ENCODE measurements at regions not wholly inside any gene's neighbourhood (a gene's known extent, or its start where the extent isn't known, plus 50 kb on each side); places are given as distances from the start of the nearest gene placed in this dataset.
"Not testable (repeated sequence)": the region's sequence is repeated elsewhere in the genome, so short reads cannot be mapped to it uniquely, and the experiment has no call there.

DNA sequence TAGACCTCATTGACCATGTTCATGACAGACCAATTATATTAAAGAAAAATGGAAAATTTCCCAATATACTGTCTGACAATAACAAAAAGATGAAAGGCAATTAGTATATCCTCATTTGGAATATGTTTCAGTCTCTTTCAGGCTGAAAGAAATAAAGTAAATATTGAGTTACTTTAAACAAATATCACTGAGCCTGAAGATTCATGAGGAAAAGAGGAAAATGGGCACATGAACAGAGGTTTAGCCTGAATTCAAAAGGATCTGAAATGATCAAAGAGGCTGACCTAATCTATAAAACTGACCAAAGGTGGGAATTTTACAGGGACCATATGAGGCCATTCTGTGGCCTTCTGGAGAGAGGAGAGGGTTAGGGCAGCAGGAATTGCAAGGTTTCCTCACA lies 771.5 kb upstream of the CDH18 start:
- TF ChIP-seq POLR2A, POLR2AphosphoS5, TAF1 (IDR thresholded peaks at IDR 0.05; ENCODE audit: low read depth, low read length): not testable (repeated sequence)

Measured in GM12891 (cell line).